ENCODE measurements at regions not wholly inside any gene's neighbourhood (a gene's known extent, or its start where the extent isn't known, plus 50 kb on each side); places are given as distances from the start of the nearest gene placed in this dataset.
A peak's percentile ranks its signal among the peaks of the same experiment; 100 is the strongest.

DNA sequence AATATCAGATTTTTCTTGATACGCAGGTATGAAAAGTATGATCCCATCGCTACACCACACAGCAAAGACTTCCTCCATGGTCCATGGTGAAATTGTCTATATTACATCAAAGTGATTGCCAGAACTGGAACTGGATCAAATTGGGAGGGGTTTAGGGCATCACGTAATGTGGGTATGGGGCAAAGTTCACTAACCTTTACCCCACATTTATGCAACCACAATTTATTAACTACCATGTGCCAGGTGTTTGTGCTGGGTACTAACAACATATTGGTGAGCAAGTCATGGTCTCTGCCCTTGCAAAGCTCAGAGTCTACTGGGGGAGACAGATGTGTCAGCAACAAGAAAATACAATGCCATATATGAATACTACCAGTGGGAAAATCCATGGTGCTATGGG, 258.9 kb downstream of the SUDS3 start (continued):
- peak in 1 of 2 donors; percentile 36 for TF ChIP-seq RAD21 (IDR thresholded peaks at IDR 0.05)
- peak; percentile 86 to 97 for TF ChIP-seq HNF4A (conservative IDR thresholded peaks at IDR 0.05)
- TF ChIP-seq GABPA (IDR thresholded peaks at IDR 0.05 in 1 of 2, conservative IDR thresholded peaks at IDR 0.05 in 1 of 2) = peak in 1 of 2 donors; percentile 21

DNA sequence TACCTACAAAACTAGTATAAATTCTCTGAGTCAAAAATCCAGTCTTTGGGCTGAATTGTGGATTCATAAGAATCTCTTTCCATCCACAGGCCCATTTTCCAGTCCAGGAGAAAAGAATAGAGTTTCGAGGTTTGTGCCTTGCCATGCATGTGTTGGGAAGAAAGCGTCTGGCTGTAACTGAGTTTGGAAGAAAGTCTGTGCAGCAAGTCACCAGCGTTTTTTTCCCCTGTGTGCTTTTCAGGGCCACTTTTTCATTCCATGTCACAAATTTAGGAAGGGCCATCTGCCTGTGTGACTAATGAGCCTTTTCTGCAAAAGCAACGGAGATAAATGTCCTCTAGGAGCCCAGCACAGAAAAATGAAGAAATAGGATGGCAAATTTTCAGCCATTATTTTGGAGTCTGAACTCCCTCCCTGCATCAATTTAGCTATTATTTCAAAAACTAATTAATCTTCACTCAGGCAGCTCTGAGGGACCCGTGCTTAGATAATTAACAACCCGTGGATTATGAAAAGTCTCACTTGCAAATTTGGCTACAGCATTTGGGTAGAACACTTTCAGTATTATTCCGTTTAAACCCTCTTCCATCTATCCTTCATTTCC, 261.5 kb downstream of the SUDS3 start:
- H3K9ac ChIP-seq (ENCODE audit: low read depth in 1 of 2, low read length in 2 of 2) = no peak overlapping the region
- H3K9me3 ChIP-seq (ENCODE audit: control insufficient read depth in 4 of 4, low read length in 3 of 4) = no peaks in the 10 kb centered on the region
- WGBS = 62% methylated on average over 7 of the region's 7 CpGs
- no peak for DNase-seq (ENCODE audit: low spot score)
- H3K36me3 ChIP-seq (ENCODE audit: control insufficient read depth in 4 of 4, insufficient read depth in 3 of 4, low read depth in 1 of 4, low read length in 3 of 4) = no peaks in the 10 kb centered on the region
- peaks cover 7 to 26% (median 11%) of the 10 kb centered on the region in 4 donors for H3K4me1 ChIP-seq (ENCODE audit: control insufficient read depth in 4 of 4, insufficient read depth in 4 of 4, low read length in 3 of 4)
- no peak overlapping the region for H3K4me3 ChIP-seq (ENCODE audit: low read depth in 1 of 3, low read length in 3 of 3)
- no peak overlapping the region for H3K27ac ChIP-seq (ENCODE audit: low read depth in 1 of 2, low read length in 2 of 2)
- TF ChIP-seq YY1 (IDR thresholded peaks at IDR 0.05) (no peak), SP1 (IDR thresholded peaks at IDR 0.05) (no peak), NR2F2 (IDR thresholded peaks at IDR 0.05) (no peak), EGR1 (IDR thresholded peaks at IDR 0.05; ENCODE audit: low read depth in 2 of 2) (no peak)
- TF ChIP-seq, protein P1, sequence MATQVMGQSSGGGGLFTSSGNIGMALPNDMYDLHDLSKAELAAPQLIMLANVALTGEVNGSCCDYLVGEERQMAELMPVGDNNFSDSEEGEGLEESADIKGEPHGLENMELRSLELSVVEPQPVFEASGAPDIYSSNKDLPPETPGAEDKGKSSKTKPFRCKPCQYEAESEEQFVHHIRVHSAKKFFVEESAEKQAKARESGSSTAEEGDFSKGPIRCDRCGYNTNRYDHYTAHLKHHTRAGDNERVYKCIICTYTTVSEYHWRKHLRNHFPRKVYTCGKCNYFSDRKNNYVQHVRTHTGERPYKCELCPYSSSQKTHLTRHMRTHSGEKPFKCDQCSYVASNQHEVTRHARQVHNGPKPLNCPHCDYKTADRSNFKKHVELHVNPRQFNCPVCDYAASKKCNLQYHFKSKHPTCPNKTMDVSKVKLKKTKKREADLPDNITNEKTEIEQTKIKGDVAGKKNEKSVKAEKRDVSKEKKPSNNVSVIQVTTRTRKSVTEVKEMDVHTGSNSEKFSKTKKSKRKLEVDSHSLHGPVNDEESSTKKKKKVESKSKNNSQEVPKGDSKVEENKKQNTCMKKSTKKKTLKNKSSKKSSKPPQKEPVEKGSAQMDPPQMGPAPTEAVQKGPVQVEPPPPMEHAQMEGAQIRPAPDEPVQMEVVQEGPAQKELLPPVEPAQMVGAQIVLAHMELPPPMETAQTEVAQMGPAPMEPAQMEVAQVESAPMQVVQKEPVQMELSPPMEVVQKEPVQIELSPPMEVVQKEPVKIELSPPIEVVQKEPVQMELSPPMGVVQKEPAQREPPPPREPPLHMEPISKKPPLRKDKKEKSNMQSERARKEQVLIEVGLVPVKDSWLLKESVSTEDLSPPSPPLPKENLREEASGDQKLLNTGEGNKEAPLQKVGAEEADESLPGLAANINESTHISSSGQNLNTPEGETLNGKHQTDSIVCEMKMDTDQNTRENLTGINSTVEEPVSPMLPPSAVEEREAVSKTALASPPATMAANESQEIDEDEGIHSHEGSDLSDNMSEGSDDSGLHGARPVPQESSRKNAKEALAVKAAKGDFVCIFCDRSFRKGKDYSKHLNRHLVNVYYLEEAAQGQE (IDR thresholded peaks at IDR 0.05) = no peak
- no peaks in the 10 kb centered on the region for H3K27me3 ChIP-seq (ENCODE audit: control insufficient read depth in 4 of 4, insufficient read depth in 4 of 4, low read length in 3 of 4)

DNA sequence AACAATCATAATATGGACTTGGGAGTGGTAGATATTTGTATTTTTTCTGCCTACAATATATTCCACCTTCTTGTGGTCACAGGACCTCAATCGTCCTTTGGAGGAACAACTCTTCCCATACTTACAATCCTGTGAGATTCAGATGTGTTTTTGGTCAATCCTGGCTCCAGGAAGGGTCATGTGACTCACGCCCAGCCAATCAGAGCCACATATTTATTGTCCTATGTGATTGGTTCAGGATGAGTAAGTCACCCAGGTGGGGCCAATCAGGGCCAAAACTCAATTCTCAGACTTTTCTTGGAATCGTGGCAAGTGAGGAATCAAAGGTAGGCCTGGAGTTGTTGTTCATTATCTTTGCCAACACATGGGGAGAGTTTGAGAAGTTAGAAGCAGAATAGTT, 264.9 kb downstream of the SUDS3 start:
- peaks cover 0 to 12% (median 2%) of the 10 kb centered on the region in 4 donors for H3K4me1 ChIP-seq (ENCODE audit: control insufficient read depth in 4 of 4, insufficient read depth in 4 of 4, low read length in 3 of 4)
- H3K36me3 ChIP-seq (ENCODE audit: control insufficient read depth in 4 of 4, insufficient read depth in 3 of 4, low read depth in 1 of 4, low read length in 3 of 4) = no peaks in the 10 kb centered on the region
- H3K27ac ChIP-seq (ENCODE audit: low read depth in 1 of 2, low read length in 2 of 2) = no peak overlapping the region
- 68% methylated on average over 3 of the region's 3 CpGs for WGBS
- no peak for TF ChIP-seq HNF4G (IDR thresholded peaks at IDR 0.05)
- no peak for TF ChIP-seq FOXA1 (IDR thresholded peaks at IDR 0.05)
- no peak for TF ChIP-seq SP1 (IDR thresholded peaks at IDR 0.05)
- TF ChIP-seq, protein P2, sequence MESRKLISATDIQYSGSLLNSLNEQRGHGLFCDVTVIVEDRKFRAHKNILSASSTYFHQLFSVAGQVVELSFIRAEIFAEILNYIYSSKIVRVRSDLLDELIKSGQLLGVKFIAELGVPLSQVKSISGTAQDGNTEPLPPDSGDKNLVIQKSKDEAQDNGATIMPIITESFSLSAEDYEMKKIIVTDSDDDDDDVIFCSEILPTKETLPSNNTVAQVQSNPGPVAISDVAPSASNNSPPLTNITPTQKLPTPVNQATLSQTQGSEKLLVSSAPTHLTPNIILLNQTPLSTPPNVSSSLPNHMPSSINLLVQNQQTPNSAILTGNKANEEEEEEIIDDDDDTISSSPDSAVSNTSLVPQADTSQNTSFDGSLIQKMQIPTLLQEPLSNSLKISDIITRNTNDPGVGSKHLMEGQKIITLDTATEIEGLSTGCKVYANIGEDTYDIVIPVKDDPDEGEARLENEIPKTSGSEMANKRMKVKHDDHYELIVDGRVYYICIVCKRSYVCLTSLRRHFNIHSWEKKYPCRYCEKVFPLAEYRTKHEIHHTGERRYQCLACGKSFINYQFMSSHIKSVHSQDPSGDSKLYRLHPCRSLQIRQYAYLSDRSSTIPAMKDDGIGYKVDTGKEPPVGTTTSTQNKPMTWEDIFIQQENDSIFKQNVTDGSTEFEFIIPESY (IDR thresholded peaks at IDR 0.05) = no peak
- TF ChIP-seq, protein P1 (IDR thresholded peaks at IDR 0.05) = no peak
- TF ChIP-seq FOXA2 (IDR thresholded peaks at IDR 0.05) = no peak
- TF ChIP-seq GABPA (IDR thresholded peaks at IDR 0.05 in 1 of 2, conservative IDR thresholded peaks at IDR 0.05 in 1 of 2) = no peak
- no peak for TF ChIP-seq RXRA (IDR thresholded peaks at IDR 0.05)
- TF ChIP-seq, protein P3, sequence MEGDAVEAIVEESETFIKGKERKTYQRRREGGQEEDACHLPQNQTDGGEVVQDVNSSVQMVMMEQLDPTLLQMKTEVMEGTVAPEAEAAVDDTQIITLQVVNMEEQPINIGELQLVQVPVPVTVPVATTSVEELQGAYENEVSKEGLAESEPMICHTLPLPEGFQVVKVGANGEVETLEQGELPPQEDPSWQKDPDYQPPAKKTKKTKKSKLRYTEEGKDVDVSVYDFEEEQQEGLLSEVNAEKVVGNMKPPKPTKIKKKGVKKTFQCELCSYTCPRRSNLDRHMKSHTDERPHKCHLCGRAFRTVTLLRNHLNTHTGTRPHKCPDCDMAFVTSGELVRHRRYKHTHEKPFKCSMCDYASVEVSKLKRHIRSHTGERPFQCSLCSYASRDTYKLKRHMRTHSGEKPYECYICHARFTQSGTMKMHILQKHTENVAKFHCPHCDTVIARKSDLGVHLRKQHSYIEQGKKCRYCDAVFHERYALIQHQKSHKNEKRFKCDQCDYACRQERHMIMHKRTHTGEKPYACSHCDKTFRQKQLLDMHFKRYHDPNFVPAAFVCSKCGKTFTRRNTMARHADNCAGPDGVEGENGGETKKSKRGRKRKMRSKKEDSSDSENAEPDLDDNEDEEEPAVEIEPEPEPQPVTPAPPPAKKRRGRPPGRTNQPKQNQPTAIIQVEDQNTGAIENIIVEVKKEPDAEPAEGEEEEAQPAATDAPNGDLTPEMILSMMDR (IDR thresholded peaks at IDR 0.05; ENCODE audit: low read depth, low read length, missing input control) = no peak
- TF ChIP-seq YY1 (IDR thresholded peaks at IDR 0.05) = no peak
- TF ChIP-seq HNF4A (conservative IDR thresholded peaks at IDR 0.05) = no peak
- TF ChIP-seq, protein P4, sequence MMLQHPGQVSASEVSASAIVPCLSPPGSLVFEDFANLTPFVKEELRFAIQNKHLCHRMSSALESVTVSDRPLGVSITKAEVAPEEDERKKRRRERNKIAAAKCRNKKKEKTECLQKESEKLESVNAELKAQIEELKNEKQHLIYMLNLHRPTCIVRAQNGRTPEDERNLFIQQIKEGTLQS (IDR thresholded peaks at IDR 0.05) = no peak
- TF ChIP-seq, protein P5, sequence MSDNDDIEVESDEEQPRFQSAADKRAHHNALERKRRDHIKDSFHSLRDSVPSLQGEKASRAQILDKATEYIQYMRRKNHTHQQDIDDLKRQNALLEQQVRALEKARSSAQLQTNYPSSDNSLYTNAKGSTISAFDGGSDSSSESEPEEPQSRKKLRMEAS (IDR thresholded peaks at IDR 0.05) = no peak
- TF ChIP-seq JUND (IDR thresholded peaks at IDR 0.05) = no peak
- TF ChIP-seq EGR1 (IDR thresholded peaks at IDR 0.05; ENCODE audit: low read depth in 2 of 2) = no peak
- no peak overlapping the region for H3K4me3 ChIP-seq (ENCODE audit: low read depth in 1 of 3, low read length in 3 of 3)
- no peak for DNase-seq (ENCODE audit: low spot score)
- H3K9ac ChIP-seq (ENCODE audit: low read depth in 1 of 2, low read length in 2 of 2) = no peak overlapping the region
- H3K27me3 ChIP-seq (ENCODE audit: control insufficient read depth in 4 of 4, insufficient read depth in 4 of 4, low read length in 3 of 4) = no peaks in the 10 kb centered on the region
- H3K9me3 ChIP-seq (ENCODE audit: control insufficient read depth in 4 of 4, low read length in 3 of 4) = no peaks in the 10 kb centered on the region
